ENCODE measurements at regions not wholly inside any gene's neighbourhood (a gene's known extent, or its start where the extent isn't known, plus 50 kb on each side); places are given as distances from the start of the nearest gene placed in this dataset.
"Not testable (repeated sequence)": the region's sequence is repeated elsewhere in the genome, so short reads cannot be mapped to it uniquely, and the experiment has no call there.

DNA sequence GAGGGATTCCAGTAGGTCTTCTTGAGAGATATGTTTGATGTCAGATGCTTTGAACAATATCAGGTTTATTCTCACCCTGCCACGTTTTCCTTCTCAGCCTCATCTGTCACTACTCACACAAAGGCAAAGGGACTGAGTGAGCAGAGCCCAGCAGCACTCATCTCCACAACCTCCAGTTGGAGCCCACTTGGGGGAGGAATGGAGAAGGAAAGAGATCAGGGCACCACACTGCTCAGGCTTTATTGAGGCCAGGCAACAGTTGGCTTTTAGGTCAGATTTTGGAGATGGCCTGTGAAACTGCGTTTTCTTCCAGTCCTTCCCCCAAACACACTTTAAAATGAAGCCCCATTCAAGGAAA, 57.3 kb upstream of the SEC22B start:
- H3K9ac ChIP-seq (ENCODE audit: low read length); H3K4me3 ChIP-seq (ENCODE audit: control extremely low read depth in 1 of 5, extremely low read depth in 1 of 5, insufficient read depth in 1 of 5, low read depth in 2 of 5, low read length in 4 of 5); H3K9me3 Mint-ChIP-seq (ENCODE audit: insufficient read depth); H3K4me3 Mint-ChIP-seq; intact Hi-C loops (cut with micrococcal nuclease); H3K27ac ChIP-seq (ENCODE audit: low read length in 2 of 2); H3K9me3 ChIP-seq (ENCODE audit: control extremely low read depth in 1 of 3, control insufficient read depth in 2 of 3, insufficient read depth in 1 of 3, low read length in 2 of 3); POLR2A ChIA-PET; H3K4me1 ChIP-seq (ENCODE audit: control insufficient read depth in 2 of 2, insufficient read depth in 2 of 2, low read length in 2 of 2); H4K20me1 ChIP-seq (ENCODE audit: control insufficient read depth, insufficient read depth, low read length, poor library complexity, severe bottlenecking); H3K4me2 ChIP-seq (replicated peaks; ENCODE audit: low read depth, low read length, poor library complexity, severe bottlenecking); H3K27me3 Mint-ChIP-seq; H3K36me3 ChIP-seq (replicated peaks in 1 of 2; ENCODE audit: control extremely low read depth in 1 of 2, control insufficient read depth in 1 of 2, extremely low read depth in 1 of 2, insufficient read depth in 2 of 2, low read length in 1 of 2); H3K27ac Mint-ChIP-seq; ATAC-seq (ENCODE audit: low read depth); H3K27me3 ChIP-seq (replicated peaks in 1 of 4; ENCODE audit: control extremely low read depth in 1 of 4, control insufficient read depth in 3 of 4, insufficient read depth in 4 of 4, low read length in 3 of 4); H3K79me2 ChIP-seq (ENCODE audit: control insufficient read depth, insufficient read depth, low read length); DNase-seq; H3K4me1 Mint-ChIP-seq; CTCF ChIA-PET; H2AFZ ChIP-seq (ENCODE audit: insufficient read depth, low read depth, low read length, poor library complexity, severe bottlenecking): not testable (repeated sequence)
- no CpG with 5 or more reads among the region's 2 CpGs for WGBS (ENCODE audit: insufficient coverage)

DNA sequence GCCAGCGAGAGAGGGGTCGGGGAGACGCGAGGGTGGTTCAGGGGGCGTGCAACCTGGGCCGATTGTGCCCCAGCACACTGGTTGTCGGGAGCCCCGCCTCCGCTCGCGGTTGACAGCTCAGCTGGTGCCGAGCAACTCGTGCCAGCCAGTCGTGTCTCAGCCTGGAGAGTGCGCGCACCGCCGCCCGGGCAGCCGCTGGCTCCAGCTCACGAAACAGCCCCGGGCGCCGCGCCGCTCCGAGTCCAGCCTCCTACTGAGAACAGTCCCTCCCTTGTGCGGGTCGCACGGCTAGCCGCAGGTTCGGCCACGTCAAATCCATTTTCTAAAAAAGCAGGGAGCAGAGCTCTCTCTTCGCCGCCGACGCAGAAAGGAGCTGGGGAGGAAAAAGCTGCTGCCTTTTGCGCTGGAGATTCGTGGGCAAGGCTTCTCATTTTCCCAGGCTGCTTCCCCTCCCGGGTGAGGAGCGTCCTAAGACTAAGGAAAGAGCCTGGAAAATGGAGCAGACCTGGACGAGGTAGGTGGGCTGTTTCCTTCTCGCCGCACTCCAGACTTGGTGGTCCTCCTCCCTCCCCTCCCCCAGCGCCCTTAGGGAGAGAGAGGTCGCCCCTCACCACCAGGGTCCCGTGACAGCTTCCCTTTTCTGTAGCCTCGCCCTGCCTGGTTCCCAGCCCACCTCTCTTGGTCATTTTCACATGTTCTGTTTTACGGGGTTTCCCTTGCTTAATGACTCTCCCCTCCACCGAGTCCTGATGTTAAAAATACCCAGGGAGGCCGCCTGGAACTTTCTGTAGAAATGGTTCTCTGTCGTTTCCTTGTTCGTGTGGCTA, 56.7 kb upstream of the SEC22B start:
- H3K36me3 ChIP-seq (replicated peaks in 1 of 2; ENCODE audit: control extremely low read depth in 1 of 2, control insufficient read depth in 1 of 2, extremely low read depth in 1 of 2, insufficient read depth in 2 of 2, low read length in 1 of 2); H3K9ac ChIP-seq (ENCODE audit: low read length); H3K27me3 ChIP-seq (replicated peaks in 1 of 4; ENCODE audit: control extremely low read depth in 1 of 4, control insufficient read depth in 3 of 4, insufficient read depth in 4 of 4, low read length in 3 of 4); POLR2A ChIA-PET; H4K20me1 ChIP-seq (ENCODE audit: control insufficient read depth, insufficient read depth, low read length, poor library complexity, severe bottlenecking); H3K4me1 Mint-ChIP-seq; H2AFZ ChIP-seq (ENCODE audit: insufficient read depth, low read depth, low read length, poor library complexity, severe bottlenecking); intact Hi-C loops (cut with micrococcal nuclease); H3K79me2 ChIP-seq (ENCODE audit: control insufficient read depth, insufficient read depth, low read length); H3K27me3 Mint-ChIP-seq; CTCF ChIA-PET; H3K27ac Mint-ChIP-seq; H3K4me2 ChIP-seq (replicated peaks; ENCODE audit: low read depth, low read length, poor library complexity, severe bottlenecking); DNase-seq; H3K4me3 Mint-ChIP-seq; H3K9me3 ChIP-seq (ENCODE audit: control extremely low read depth in 1 of 3, control insufficient read depth in 2 of 3, insufficient read depth in 1 of 3, low read length in 2 of 3); H3K9me3 Mint-ChIP-seq (ENCODE audit: insufficient read depth); H3K27ac ChIP-seq (ENCODE audit: low read length in 2 of 2); H3K4me3 ChIP-seq (ENCODE audit: control extremely low read depth in 1 of 5, extremely low read depth in 1 of 5, insufficient read depth in 1 of 5, low read depth in 2 of 5, low read length in 4 of 5); H3K4me1 ChIP-seq (ENCODE audit: control insufficient read depth in 2 of 2, insufficient read depth in 2 of 2, low read length in 2 of 2): not testable (repeated sequence)
- no CpG with 5 or more reads among the region's 53 CpGs for WGBS (ENCODE audit: insufficient coverage)
- ATAC-seq (ENCODE audit: low read depth): peak; percentile 99

DNA sequence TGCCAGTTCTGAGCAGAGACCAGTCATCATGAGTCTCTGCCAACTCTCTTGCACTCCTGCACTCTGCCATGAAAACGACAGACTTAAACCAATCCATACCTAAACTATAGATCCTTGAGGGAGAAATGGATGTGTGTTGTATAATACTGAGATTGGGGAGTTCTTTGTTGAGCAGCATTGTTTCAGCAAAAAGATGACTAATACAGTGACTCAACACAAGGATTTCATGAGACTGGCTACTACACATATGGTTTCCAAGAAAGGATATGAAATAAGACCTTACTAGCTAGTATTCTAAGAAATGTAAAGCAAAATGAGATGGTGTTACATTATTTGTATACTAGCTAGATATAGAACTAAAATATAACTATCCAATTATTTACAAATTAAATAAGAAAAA, 53.5 kb upstream of the SEC22B start:
- POLR2A ChIA-PET; CTCF ChIA-PET; H3K4me3 Mint-ChIP-seq; H3K27ac ChIP-seq (ENCODE audit: low read length in 2 of 2); H3K27me3 ChIP-seq (replicated peaks in 1 of 4; ENCODE audit: control extremely low read depth in 1 of 4, control insufficient read depth in 3 of 4, insufficient read depth in 4 of 4, low read length in 3 of 4); intact Hi-C loops (cut with micrococcal nuclease); H3K9ac ChIP-seq (ENCODE audit: low read length); ATAC-seq (ENCODE audit: low read depth); H3K36me3 ChIP-seq (replicated peaks in 1 of 2; ENCODE audit: control extremely low read depth in 1 of 2, control insufficient read depth in 1 of 2, extremely low read depth in 1 of 2, insufficient read depth in 2 of 2, low read length in 1 of 2); H3K4me1 Mint-ChIP-seq; H3K9me3 Mint-ChIP-seq (ENCODE audit: insufficient read depth); H3K4me3 ChIP-seq (ENCODE audit: control extremely low read depth in 1 of 5, extremely low read depth in 1 of 5, insufficient read depth in 1 of 5, low read depth in 2 of 5, low read length in 4 of 5); DNase-seq; H3K9me3 ChIP-seq (ENCODE audit: control extremely low read depth in 1 of 3, control insufficient read depth in 2 of 3, insufficient read depth in 1 of 3, low read length in 2 of 3); H2AFZ ChIP-seq (ENCODE audit: insufficient read depth, low read depth, low read length, poor library complexity, severe bottlenecking); H3K4me1 ChIP-seq (ENCODE audit: control insufficient read depth in 2 of 2, insufficient read depth in 2 of 2, low read length in 2 of 2); H3K4me2 ChIP-seq (replicated peaks; ENCODE audit: low read depth, low read length, poor library complexity, severe bottlenecking); H3K27me3 Mint-ChIP-seq; H3K27ac Mint-ChIP-seq; H4K20me1 ChIP-seq (ENCODE audit: control insufficient read depth, insufficient read depth, low read length, poor library complexity, severe bottlenecking); H3K79me2 ChIP-seq (ENCODE audit: control insufficient read depth, insufficient read depth, low read length): not testable (repeated sequence)
- WGBS (ENCODE audit: insufficient coverage): no CpG with 5 or more reads among the region's 1 CpG

Small RNA genes in the stretch of these regions (small RNA-seq; reads per million reads assigned to genes)
- gene RF00003 (ENCODE audit: insufficient read length, low read depth, low replicate concordance): 39.9 reads per million, percentile 92 among the genes with 10 or more reads in this experiment

Data from B cell (primary cell).